GM12878 (cell line): ENCODE measurements at regions not wholly inside any gene's neighbourhood (a gene's known extent, or its start where the extent isn't known, plus 50 kb on each side); places are given as distances from the start of the nearest gene placed in this dataset.

Experiments used
- ATAC-seq: fragments of 200-7000 bp; cut with Tn5 transposase; 3 replicates; pipeline ENCODE4 v1.9.1; 2020; ENCODE audit warnings: mild to moderate bottlenecking, moderate library complexity
- BruUV-seq: library from RNA; stranded (reverse); fragments of 400-500 nt; replicated peaks from 2 replicates; lab custom pipeline; 2021; lab: Mats Ljungman, UMichigan
- CTCF ChIA-PET: fragments of 300-600 bp; sonication (Branson Sonifier 250); formaldehyde crosslinking; extraction: SDS; loops from one replicate; lab custom pipeline; 2021; ENCODE audit warnings: inconsistent platforms; lab: Yijun Ruan, JAX
- POLR2A ChIA-PET: fragments of 350-600 bp; formaldehyde crosslinking; extraction: SDS; loops from one replicate; lab custom pipeline; 2021; ENCODE audit warnings: inconsistent platforms; lab: Charles Lee
- RAD21 ChIA-PET: fragments of 300-600 bp; sonication (Branson Sonifier 250); formaldehyde crosslinking; loops from one replicate; lab custom pipeline; 2023; ENCODE audit warnings: antibody characterized with exemption; ENCODE audit not compliant: unreplicated experiment; lab: Charles Lee
- SMC1A ChIA-PET: fragments of 300-600 bp; sonication (Branson Sonifier 250); formaldehyde crosslinking; loops from one replicate; lab custom pipeline; 2023; ENCODE audit not compliant: unreplicated experiment, uncharacterized antibody; lab: Charles Lee
- DNase-seq: peaks from one replicate; pipeline ENCODE4 v3.0.0-alpha.2; 2011; ENCODE audit warnings: low read depth, low spot score
- FAIRE-seq: peaks from 3 replicates; lab custom pipeline; 2011; peaks lifted over from hg19 to GRCh38; lab: Jason Lieb, UNC
- H2AFZ ChIP-seq: 2 replicates; pipeline ENCODE4 v1.6.0; 2011; ENCODE audit warnings: low read depth, low read length, control low read depth; ENCODE audit not compliant: control insufficient read depth
- H3K27ac ChIP-seq: 2 replicates; pipeline ENCODE4 v1.5.1; 2011; ENCODE audit warnings: control low read depth; ENCODE audit not compliant: control insufficient read depth, insufficient read depth
- H3K27me3 ChIP-seq, 2 experiments: replicated peaks in 1 of 2; 2 replicates each; pipeline versions ENCODE4 v1.6.0 to v1.6.1; 2011; ENCODE audit warnings: low read length in 1 of 2; ENCODE audit not compliant: control insufficient read depth in 2 of 2, insufficient read depth in 2 of 2
- H3K36me3 ChIP-seq, 2 experiments: 2 replicates each; pipeline ENCODE4 v1.5.1; 2011; ENCODE audit warnings: low read length in 1 of 2; ENCODE audit not compliant: control insufficient read depth in 2 of 2, insufficient read depth in 2 of 2
- H3K4me1 ChIP-seq: 2 replicates; pipeline ENCODE4 v1.6.1; 2011; ENCODE audit warnings: mild to moderate bottlenecking, low read length, moderate library complexity, mixed read lengths; ENCODE audit not compliant: control insufficient read depth, insufficient read depth
- H3K4me2 ChIP-seq: 2 replicates; pipeline ENCODE4 v1.6.0; 2011; ENCODE audit warnings: control low read depth; ENCODE audit not compliant: control insufficient read depth, insufficient read depth
- H3K4me3 ChIP-seq: fragments of 200-600 bp; sonication (generic); 2 replicates; pipeline ENCODE4 v1.5.1; 2016
- H3K79me2 ChIP-seq: 2 replicates; pipeline ENCODE4 v1.6.0; 2011; ENCODE audit warnings: low read length; ENCODE audit not compliant: control insufficient read depth, insufficient read depth
- H3K9ac ChIP-seq: 2 replicates; pipeline ENCODE4 v1.8.0; 2011; ENCODE audit warnings: low read length, control low read depth, mixed read lengths; ENCODE audit not compliant: control insufficient read depth, insufficient read depth
- H3K9me3 ChIP-seq: replicated peaks from 3 replicates; pipeline ENCODE4 v1.5.1; 2011; ENCODE audit warnings: mild to moderate bottlenecking, low read length; ENCODE audit not compliant: control insufficient read depth, insufficient read depth
- H4K20me1 ChIP-seq: 2 replicates; pipeline ENCODE4 v1.6.0; 2011; ENCODE audit not compliant: control insufficient read depth, insufficient read depth
- HDAC6 ChIP-seq: fragments of 200-600 bp; sonication (generic); IDR thresholded peaks from one replicate; pipeline ENCODE4 v1.8.0; 2017; ENCODE audit warnings: antibody characterized with exemption; ENCODE audit not compliant: unreplicated experiment
- IKZF1 ChIP-seq: fragments of 450-650 bp; conservative IDR thresholded peaks from 2 replicates; pipeline ENCODE4 v1.6.1; 2017; ENCODE audit warnings: antibody characterized with exemption, mild to moderate bottlenecking
- KDM1A ChIP-seq: fragments of 200-600 bp; sonication (generic); IDR thresholded peaks from 2 replicates; pipeline ENCODE4 v1.6.1; 2016; ENCODE audit warnings: borderline replicate concordance
- MAX ChIP-seq: IDR thresholded peaks from 2 replicates; pipeline ENCODE4 v1.6.1; 2012; ENCODE audit warnings: low read depth, low read length, improper control_type of control experiment
- MTA2 ChIP-seq: fragments of 450-650 bp; IDR thresholded peaks from 2 replicates; pipeline ENCODE4 v1.6.1; 2016; ENCODE audit warnings: low read depth, mild to moderate bottlenecking, moderate library complexity
- MYB ChIP-seq: fragments of 150-350 bp; IDR thresholded peaks from 2 replicates; pipeline ENCODE4 v1.6.1; 2014; ENCODE audit warnings: mild to moderate bottlenecking, low read depth, low read length, borderline replicate concordance
- ZNF207 ChIP-seq: fragments of 450-650 bp; IDR thresholded peaks from 2 replicates; pipeline ENCODE4 v1.6.1; 2014; ENCODE audit warnings: antibody characterized with exemption, mild to moderate bottlenecking, borderline replicate concordance
- WGBS: methylation state at CpG from one replicate; pipeline ENCODE4 v1.1.6; 2016; ENCODE audit warnings: low lambda C conversion rate; ENCODE audit not compliant: insufficient replicate concordance, insufficient coverage; ENCODE audit errors: missing lambda C conversion rate; 5-methylcytosine and 5-hydroxymethylcytosine counted together
- in situ Hi-C: fragments of 300-500 bp; cut with MboI; formaldehyde crosslinking; loops from 9 replicates; pipeline ENCODE4 v1.14.3; 2018; ENCODE audit warnings: mixed read lengths
- intact Hi-C: fragments of 100-400 bp; cut with micrococcal nuclease; formaldehyde crosslinking; loops from one replicate; pipeline ENCODE4 v1.14.2; 2022; ENCODE audit not compliant: unreplicated experiment
- TF ChIP-seq, protein P1 (sequence below): fragments of 450-650 bp; IDR thresholded peaks from 2 replicates; pipeline ENCODE4 v1.6.1; 2017; ENCODE audit warnings: mild to moderate bottlenecking
- TF ChIP-seq, protein P2 (sequence below): IDR thresholded peaks from 2 replicates; pipeline ENCODE4 v1.6.1; 2011; ENCODE audit warnings: low read depth, low read length, improper control_type of control experiment, borderline replicate concordance
- TF ChIP-seq, protein P3 (sequence below): fragments of 450-650 bp; IDR thresholded peaks from 2 replicates; pipeline ENCODE4 v1.6.1; 2014; ENCODE audit warnings: mild to moderate bottlenecking
- TF ChIP-seq, protein P4 (sequence below): fragments of 450-650 bp; IDR thresholded peaks from 2 replicates; pipeline ENCODE4 v1.6.1; 2017; ENCODE audit warnings: mild to moderate bottlenecking, low read depth, inconsistent platforms; ENCODE audit not compliant: poor library complexity, severe bottlenecking
- TF ChIP-seq, protein P5 (sequence below): fragments of 450-650 bp; IDR thresholded peaks from 2 replicates; pipeline ENCODE4 v1.6.1; 2016; ENCODE audit warnings: mild to moderate bottlenecking, moderate library complexity, borderline replicate concordance

DNA sequence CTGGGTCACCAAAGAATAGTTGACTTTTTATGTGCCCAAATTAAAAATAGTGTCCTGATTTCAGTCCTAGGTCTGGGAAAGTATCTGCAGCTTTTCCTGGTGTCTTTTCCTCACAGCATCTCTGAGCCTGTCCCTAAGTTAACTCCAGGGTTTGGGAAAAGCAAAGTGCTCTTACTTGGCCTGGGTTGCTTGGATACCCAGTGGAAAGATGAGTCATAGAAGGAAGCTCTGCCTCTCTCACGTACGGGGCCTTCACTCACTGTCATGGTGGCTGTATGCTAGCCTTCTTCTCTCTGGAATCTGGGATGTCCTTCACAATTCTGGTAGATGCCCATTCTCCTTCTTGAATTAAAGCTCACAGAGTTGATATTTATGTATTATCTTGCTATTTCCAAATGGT lies 607.3 kb downstream of the ANKRD50 start (continued):
- no peak for TF ChIP-seq MAX
- TF ChIP-seq, protein P1, sequence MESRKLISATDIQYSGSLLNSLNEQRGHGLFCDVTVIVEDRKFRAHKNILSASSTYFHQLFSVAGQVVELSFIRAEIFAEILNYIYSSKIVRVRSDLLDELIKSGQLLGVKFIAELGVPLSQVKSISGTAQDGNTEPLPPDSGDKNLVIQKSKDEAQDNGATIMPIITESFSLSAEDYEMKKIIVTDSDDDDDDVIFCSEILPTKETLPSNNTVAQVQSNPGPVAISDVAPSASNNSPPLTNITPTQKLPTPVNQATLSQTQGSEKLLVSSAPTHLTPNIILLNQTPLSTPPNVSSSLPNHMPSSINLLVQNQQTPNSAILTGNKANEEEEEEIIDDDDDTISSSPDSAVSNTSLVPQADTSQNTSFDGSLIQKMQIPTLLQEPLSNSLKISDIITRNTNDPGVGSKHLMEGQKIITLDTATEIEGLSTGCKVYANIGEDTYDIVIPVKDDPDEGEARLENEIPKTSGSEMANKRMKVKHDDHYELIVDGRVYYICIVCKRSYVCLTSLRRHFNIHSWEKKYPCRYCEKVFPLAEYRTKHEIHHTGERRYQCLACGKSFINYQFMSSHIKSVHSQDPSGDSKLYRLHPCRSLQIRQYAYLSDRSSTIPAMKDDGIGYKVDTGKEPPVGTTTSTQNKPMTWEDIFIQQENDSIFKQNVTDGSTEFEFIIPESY, result no peak
- TF ChIP-seq, protein P2, sequence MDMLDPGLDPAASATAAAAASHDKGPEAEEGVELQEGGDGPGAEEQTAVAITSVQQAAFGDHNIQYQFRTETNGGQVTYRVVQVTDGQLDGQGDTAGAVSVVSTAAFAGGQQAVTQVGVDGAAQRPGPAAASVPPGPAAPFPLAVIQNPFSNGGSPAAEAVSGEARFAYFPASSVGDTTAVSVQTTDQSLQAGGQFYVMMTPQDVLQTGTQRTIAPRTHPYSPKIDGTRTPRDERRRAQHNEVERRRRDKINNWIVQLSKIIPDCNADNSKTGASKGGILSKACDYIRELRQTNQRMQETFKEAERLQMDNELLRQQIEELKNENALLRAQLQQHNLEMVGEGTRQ, result no peak

DNA sequence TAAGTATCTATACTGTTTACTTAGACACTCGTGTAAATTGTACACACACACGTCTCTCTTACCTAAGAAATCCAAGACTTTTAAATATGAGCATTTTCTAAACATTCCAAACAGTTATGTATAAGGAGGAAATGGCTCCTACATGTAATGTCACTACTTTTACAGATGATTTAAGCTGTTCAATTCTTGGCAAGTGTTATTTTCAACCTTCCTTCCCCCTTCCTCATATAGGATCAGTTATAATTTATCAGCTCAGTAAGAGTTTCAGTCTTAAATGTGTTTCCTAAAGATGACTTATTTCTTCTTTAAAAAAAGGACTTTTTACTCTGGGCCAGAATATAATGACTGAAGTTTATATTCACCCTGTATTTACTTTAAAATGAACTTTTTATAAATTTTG lies 601.1 kb downstream of the ANKRD50 start:
- H3K4me2 ChIP-seq, result no peak overlapping the region
- H3K36me3 ChIP-seq, result no peaks in the 10 kb centered on the region
- DNase-seq (no peak), ATAC-seq (no peak), FAIRE-seq (no peak)
- H3K79me2 ChIP-seq, result no peaks in the 10 kb centered on the region
- H3K27ac ChIP-seq, result no peak overlapping the region
- H4K20me1 ChIP-seq, result no peaks in the 10 kb centered on the region
- no TSS peak for BruUV-seq
- no peaks in the 10 kb centered on the region for H3K9me3 ChIP-seq
- ChIA-PET POLR2A (no interaction called here), SMC1A (no interaction called here), CTCF (interaction anchor here (0.8 to 1.0 kb wide), 3 partner anchors 14 to 339 kb away, joined by 3 to 5 read pairs (median 3); no protein-coding TSS in a partner anchor), RAD21 (interaction anchor here (1.0 kb wide), 1 partner anchor 335 kb away, joined by 3 read pairs; no protein-coding TSS in a partner anchor)
- no peak overlapping the region for H2AFZ ChIP-seq
- in situ Hi-C loops, result loop anchor here (25.0 kb wide), 1 partner anchor 999 kb away; no protein-coding TSS in a partner anchor
- H3K4me3 ChIP-seq, result no peak overlapping the region
- no peaks in the 10 kb centered on the region for H3K27me3 ChIP-seq
- no peaks in the 10 kb centered on the region for H3K4me1 ChIP-seq
- WGBS, result 0% methylated on average over 2 of the region's 2 CpGs
- intact Hi-C loops, result loop anchor here (5.0 kb wide), 1 partner anchor 1009 kb away; no protein-coding TSS in a partner anchor
- H3K9ac ChIP-seq, result no peak overlapping the region
- TF ChIP-seq, protein P3, sequence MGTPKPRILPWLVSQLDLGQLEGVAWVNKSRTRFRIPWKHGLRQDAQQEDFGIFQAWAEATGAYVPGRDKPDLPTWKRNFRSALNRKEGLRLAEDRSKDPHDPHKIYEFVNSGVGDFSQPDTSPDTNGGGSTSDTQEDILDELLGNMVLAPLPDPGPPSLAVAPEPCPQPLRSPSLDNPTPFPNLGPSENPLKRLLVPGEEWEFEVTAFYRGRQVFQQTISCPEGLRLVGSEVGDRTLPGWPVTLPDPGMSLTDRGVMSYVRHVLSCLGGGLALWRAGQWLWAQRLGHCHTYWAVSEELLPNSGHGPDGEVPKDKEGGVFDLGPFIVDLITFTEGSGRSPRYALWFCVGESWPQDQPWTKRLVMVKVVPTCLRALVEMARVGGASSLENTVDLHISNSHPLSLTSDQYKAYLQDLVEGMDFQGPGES, result no peak
- TF ChIP-seq HDAC6 (no peak), KDM1A (no peak), MTA2 (no peak), ZNF207 (no peak), MYB (no peak), IKZF1 (no peak)
- TF ChIP-seq, protein P4, sequence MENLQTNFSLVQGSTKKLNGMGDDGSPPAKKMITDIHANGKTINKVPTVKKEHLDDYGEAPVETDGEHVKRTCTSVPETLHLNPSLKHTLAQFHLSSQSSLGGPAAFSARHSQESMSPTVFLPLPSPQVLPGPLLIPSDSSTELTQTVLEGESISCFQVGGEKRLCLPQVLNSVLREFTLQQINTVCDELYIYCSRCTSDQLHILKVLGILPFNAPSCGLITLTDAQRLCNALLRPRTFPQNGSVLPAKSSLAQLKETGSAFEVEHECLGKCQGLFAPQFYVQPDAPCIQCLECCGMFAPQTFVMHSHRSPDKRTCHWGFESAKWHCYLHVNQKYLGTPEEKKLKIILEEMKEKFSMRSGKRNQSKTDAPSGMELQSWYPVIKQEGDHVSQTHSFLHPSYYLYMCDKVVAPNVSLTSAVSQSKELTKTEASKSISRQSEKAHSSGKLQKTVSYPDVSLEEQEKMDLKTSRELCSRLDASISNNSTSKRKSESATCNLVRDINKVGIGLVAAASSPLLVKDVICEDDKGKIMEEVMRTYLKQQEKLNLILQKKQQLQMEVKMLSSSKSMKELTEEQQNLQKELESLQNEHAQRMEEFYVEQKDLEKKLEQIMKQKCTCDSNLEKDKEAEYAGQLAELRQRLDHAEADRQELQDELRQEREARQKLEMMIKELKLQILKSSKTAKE, result no peak
- TF ChIP-seq, protein P5, sequence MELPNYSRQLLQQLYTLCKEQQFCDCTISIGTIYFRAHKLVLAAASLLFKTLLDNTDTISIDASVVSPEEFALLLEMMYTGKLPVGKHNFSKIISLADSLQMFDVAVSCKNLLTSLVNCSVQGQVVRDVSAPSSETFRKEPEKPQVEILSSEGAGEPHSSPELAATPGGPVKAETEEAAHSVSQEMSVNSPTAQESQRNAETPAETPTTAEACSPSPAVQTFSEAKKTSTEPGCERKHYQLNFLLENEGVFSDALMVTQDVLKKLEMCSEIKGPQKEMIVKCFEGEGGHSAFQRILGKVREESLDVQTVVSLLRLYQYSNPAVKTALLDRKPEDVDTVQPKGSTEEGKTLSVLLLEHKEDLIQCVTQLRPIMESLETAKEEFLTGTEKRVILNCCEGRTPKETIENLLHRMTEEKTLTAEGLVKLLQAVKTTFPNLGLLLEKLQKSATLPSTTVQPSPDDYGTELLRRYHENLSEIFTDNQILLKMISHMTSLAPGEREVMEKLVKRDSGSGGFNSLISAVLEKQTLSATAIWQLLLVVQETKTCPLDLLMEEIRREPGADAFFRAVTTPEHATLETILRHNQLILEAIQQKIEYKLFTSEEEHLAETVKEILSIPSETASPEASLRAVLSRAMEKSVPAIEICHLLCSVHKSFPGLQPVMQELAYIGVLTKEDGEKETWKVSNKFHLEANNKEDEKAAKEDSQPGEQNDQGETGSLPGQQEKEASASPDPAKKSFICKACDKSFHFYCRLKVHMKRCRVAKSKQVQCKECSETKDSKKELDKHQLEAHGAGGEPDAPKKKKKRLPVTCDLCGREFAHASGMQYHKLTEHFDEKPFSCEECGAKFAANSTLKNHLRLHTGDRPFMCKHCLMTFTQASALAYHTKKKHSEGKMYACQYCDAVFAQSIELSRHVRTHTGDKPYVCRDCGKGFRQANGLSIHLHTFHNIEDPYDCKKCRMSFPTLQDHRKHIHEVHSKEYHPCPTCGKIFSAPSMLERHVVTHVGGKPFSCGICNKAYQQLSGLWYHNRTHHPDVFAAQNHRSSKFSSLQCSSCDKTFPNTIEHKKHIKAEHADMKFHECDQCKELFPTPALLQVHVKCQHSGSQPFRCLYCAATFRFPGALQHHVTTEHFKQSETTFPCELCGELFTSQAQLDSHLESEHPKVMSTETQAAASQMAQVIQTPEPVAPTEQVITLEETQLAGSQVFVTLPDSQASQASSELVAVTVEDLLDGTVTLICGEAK, result no peak
